Keratinocyte (primary cell): ENCODE measurements at regions not wholly inside any gene's neighbourhood (a gene's known extent, or its start where the extent isn't known, plus 50 kb on each side); places are given as distances from the start of the nearest gene placed in this dataset.

Experiments used
- EZH2 ChIP-seq: IDR thresholded peaks from one replicate; pipeline ENCODE4 v1.6.1; 2012; ENCODE audit warnings: inconsistent platforms, mild to moderate bottlenecking, low read length, moderate library complexity
- TF ChIP-seq, protein P1 (sequence below), 3 experiments: IDR thresholded peaks in 1 of 3; conservative IDR thresholded peaks in 1 of 3; optimal IDR thresholded peaks in 1 of 3; 2 replicates in 2 of 3; 3 replicates in 1 of 3; pipeline versions ENCODE3 to v1.5.1; 2011; ENCODE audit warnings: low read length in 3 of 3, mild to moderate bottlenecking in 3 of 3, moderate library complexity in 2 of 3, control low read depth in 1 of 3, inconsistent platforms in 1 of 3; ENCODE audit not compliant: insufficient read depth in 2 of 3; ENCODE audit errors: extremely low read depth in 1 of 3

- TF ChIP-seq, protein P1, sequence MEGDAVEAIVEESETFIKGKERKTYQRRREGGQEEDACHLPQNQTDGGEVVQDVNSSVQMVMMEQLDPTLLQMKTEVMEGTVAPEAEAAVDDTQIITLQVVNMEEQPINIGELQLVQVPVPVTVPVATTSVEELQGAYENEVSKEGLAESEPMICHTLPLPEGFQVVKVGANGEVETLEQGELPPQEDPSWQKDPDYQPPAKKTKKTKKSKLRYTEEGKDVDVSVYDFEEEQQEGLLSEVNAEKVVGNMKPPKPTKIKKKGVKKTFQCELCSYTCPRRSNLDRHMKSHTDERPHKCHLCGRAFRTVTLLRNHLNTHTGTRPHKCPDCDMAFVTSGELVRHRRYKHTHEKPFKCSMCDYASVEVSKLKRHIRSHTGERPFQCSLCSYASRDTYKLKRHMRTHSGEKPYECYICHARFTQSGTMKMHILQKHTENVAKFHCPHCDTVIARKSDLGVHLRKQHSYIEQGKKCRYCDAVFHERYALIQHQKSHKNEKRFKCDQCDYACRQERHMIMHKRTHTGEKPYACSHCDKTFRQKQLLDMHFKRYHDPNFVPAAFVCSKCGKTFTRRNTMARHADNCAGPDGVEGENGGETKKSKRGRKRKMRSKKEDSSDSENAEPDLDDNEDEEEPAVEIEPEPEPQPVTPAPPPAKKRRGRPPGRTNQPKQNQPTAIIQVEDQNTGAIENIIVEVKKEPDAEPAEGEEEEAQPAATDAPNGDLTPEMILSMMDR (optimal IDR thresholded peaks at IDR 0.05 in 1 of 3, IDR thresholded peaks at IDR 0.05 in 1 of 3, conservative IDR thresholded peaks at IDR 0.05 in 1 of 3; ENCODE audit: extremely low read depth in 1 of 3, insufficient read depth in 2 of 3, low read length in 3 of 3): no peak
- TF ChIP-seq EZH2: no peak
Measured at GRCh38 chr4:27096142-27096824, 235.6 kb downstream of the STIM2 start.
